Brain microvascular endothelial cell (primary cell): ENCODE measurements at regions not wholly inside any gene's neighbourhood (a gene's known extent, or its start where the extent isn't known, plus 50 kb on each side); places are given as distances from the start of the nearest gene placed in this dataset.

Source experiments
- DNase-seq: peaks from one replicate; pipeline ENCODE4 v3.0.0-alpha.2; 2020
- H3K27ac ChIP-seq: fragments of 250-450 bp; sonication (Bioruptor Pico); 2 replicates; pipeline ENCODE4 v1.5.1; 2020; ENCODE audit warnings: mild to moderate bottlenecking, moderate library complexity
- H3K27me3 ChIP-seq: fragments of 250-450 bp; sonication (Bioruptor Pico); replicated peaks from 2 replicates; pipeline ENCODE4 v1.5.1; 2020; ENCODE audit warnings: mild to moderate bottlenecking
- H3K36me3 ChIP-seq: fragments of 250-450 bp; sonication (Bioruptor Pico); replicated peaks from 2 replicates; pipeline ENCODE4 v1.5.1; 2020; ENCODE audit warnings: mild to moderate bottlenecking
- H3K4me3 ChIP-seq: 2 replicates; pipeline ENCODE4 v1.5.1; 2011; ENCODE audit warnings: low read depth, mild to moderate bottlenecking, control low read depth, low read length, moderate library complexity
- CTCF ChIP-seq: IDR thresholded peaks from 2 replicates; pipeline ENCODE4 v1.5.1; 2011; ENCODE audit warnings: low read depth, mild to moderate bottlenecking, moderate library complexity, low read length, control low read depth, inconsistent platforms; ENCODE audit errors: missing control alignments
- in situ Hi-C: cut with HindIII; loops from 2 replicates; pipeline ENCODE4 v1.10.0; 2017; ENCODE audit warnings: low sequenced_read_pairs, low pct_ligation_motif_present

GRCh38 chr12:116338064-116338846 is 60.8 kb upstream of the MED13L start:
- no peak for TF ChIP-seq CTCF
- Histone ChIP-seq H3K4me3 (no peak overlapping the region), H3K27me3 (no peaks in the 10 kb centered on the region), H3K27ac (no peak overlapping the region), H3K36me3 (no peaks in the 10 kb centered on the region)
- in situ Hi-C loops = no loop called here
- no peak for DNase-seq

DNA sequence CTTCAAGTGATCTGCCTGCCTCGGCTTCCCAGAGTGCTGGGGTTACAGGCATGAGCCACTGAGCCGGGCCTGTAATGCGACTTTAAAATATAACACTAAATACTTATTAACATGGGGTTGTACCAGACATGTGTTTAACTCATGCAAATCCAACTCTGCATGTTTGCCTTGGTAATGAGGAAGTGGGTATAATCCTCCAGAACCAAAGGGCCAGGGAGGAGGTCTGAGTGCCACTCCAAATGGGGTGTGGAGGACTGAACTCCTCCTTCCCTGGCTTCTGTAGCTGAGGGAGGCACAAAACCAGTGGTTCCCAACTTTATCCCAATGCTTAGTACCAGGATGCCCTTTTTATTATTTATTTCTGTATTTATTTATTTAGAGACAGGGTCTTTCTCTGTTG is 61.6 kb upstream of the MED13L start:
- H3K27me3 ChIP-seq = no peaks in the 10 kb centered on the region
- in situ Hi-C loops = no loop called here
- H3K4me3 ChIP-seq = no peak overlapping the region
- TF ChIP-seq CTCF = no peak
- DNase-seq = no peak
- no peak overlapping the region for H3K27ac ChIP-seq
- H3K36me3 ChIP-seq = no peaks in the 10 kb centered on the region

GRCh38 chr12:116339800-116340371 is 62.4 kb upstream of the MED13L start:
- Histone ChIP-seq H3K27me3 (no peaks in the 10 kb centered on the region), H3K36me3 (no peaks in the 10 kb centered on the region), H3K4me3 (no peak overlapping the region), H3K27ac (no peak overlapping the region)
- DNase-seq = no peak
- in situ Hi-C loops = no loop called here
- TF ChIP-seq CTCF = no peak

- Histone ChIP-seq H3K4me3 (no peak overlapping the region), H3K27me3 (no peaks in the 10 kb centered on the region), H3K27ac (no peak overlapping the region), H3K36me3 (no peaks in the 10 kb centered on the region)
- no peak for TF ChIP-seq CTCF
- in situ Hi-C loops = no loop called here
- no peak for DNase-seq
Observed at GRCh38 chr12:116343331-116343884, 65.9 kb upstream of the MED13L start.

GRCh38 chr12:116346222-116346621 is 68.7 kb upstream of the MED13L start:
- Histone ChIP-seq H3K4me3 (no peak overlapping the region), H3K36me3 (no peaks in the 10 kb centered on the region), H3K27ac (no peak overlapping the region), H3K27me3 (no peaks in the 10 kb centered on the region)
- in situ Hi-C loops = no loop called here
- TF ChIP-seq CTCF = no peak
- DNase-seq = peak; percentile 24
